ENCODE measurements at regions not wholly inside any gene's neighbourhood (a gene's known extent, or its start where the extent isn't known, plus 50 kb on each side); places are given as distances from the start of the nearest gene placed in this dataset.
"Not testable (repeated sequence)": the region's sequence is repeated elsewhere in the genome, so short reads cannot be mapped to it uniquely, and the experiment has no call there.

GRCh38 chr3:33956206-33956605, 157.8 kb downstream of the PDCD6IP start:
- in situ Hi-C loops (cut with HindIII; ENCODE audit: low sequenced_read_pairs): no loop called here

GRCh38 chr3:33956776-33957175, 158.3 kb downstream of the PDCD6IP start:
- in situ Hi-C loops (cut with HindIII; ENCODE audit: low sequenced_read_pairs): no loop called here

GRCh38 chr3:33957176-33957575, 158.7 kb downstream of the PDCD6IP start:
- in situ Hi-C loops (cut with HindIII; ENCODE audit: low sequenced_read_pairs): no loop called here

GRCh38 chr3:33958661-33959060, 160.2 kb downstream of the PDCD6IP start:
- in situ Hi-C loops (cut with HindIII; ENCODE audit: low sequenced_read_pairs): no loop called here

- in situ Hi-C loops (cut with HindIII; ENCODE audit: low sequenced_read_pairs): no loop called here
Observed at GRCh38 chr3:33962396-33962795, 164.0 kb downstream of the PDCD6IP start.

GRCh38 chr3:33970180-33970579, 171.8 kb downstream of the PDCD6IP start:
- in situ Hi-C loops (cut with HindIII; ENCODE audit: low sequenced_read_pairs): not testable (repeated sequence)

- in situ Hi-C loops (cut with HindIII; ENCODE audit: low sequenced_read_pairs): no loop called here
Observed at GRCh38 chr3:33971055-33971454, 172.6 kb downstream of the PDCD6IP start.

GRCh38 chr3:33975463-33975862, 177.0 kb downstream of the PDCD6IP start:
- in situ Hi-C loops (cut with HindIII; ENCODE audit: low sequenced_read_pairs): no loop called here

GRCh38 chr3:33977227-33977626, 178.8 kb downstream of the PDCD6IP start:
- in situ Hi-C loops (cut with HindIII; ENCODE audit: low sequenced_read_pairs): no loop called here

GRCh38 chr3:33980252-33980651, 181.8 kb downstream of the PDCD6IP start:
- in situ Hi-C loops (cut with HindIII; ENCODE audit: low sequenced_read_pairs): no loop called here

GRCh38 chr3:33982269-33982798, 183.9 kb downstream of the PDCD6IP start:
- in situ Hi-C loops (cut with HindIII; ENCODE audit: low sequenced_read_pairs): no loop called here

- in situ Hi-C loops (cut with HindIII; ENCODE audit: low sequenced_read_pairs): not testable (repeated sequence)
Observed at GRCh38 chr3:33982949-33983348, 184.5 kb downstream of the PDCD6IP start.

GRCh38 chr3:33989229-33989628, 190.8 kb downstream of the PDCD6IP start:
- in situ Hi-C loops (cut with HindIII; ENCODE audit: low sequenced_read_pairs): no loop called here

GRCh38 chr3:33991673-33992072, 193.2 kb downstream of the PDCD6IP start:
- in situ Hi-C loops (cut with HindIII; ENCODE audit: low sequenced_read_pairs): no loop called here

GRCh38 chr3:33993631-33994030, 195.2 kb downstream of the PDCD6IP start:
- in situ Hi-C loops (cut with HindIII; ENCODE audit: low sequenced_read_pairs): no loop called here

- in situ Hi-C loops (cut with HindIII; ENCODE audit: low sequenced_read_pairs): no loop called here
Observed at GRCh38 chr3:33994568-33994967, 196.1 kb downstream of the PDCD6IP start.

GRCh38 chr3:34000301-34000700, 201.9 kb downstream of the PDCD6IP start:
- in situ Hi-C loops (cut with HindIII; ENCODE audit: low sequenced_read_pairs): no loop called here

GRCh38 chr3:34001022-34001421, 202.6 kb downstream of the PDCD6IP start:
- in situ Hi-C loops (cut with HindIII; ENCODE audit: low sequenced_read_pairs): no loop called here

- in situ Hi-C loops (cut with HindIII; ENCODE audit: low sequenced_read_pairs): no loop called here
Observed at GRCh38 chr3:34001990-34002389, 203.6 kb downstream of the PDCD6IP start.

- in situ Hi-C loops (cut with HindIII; ENCODE audit: low sequenced_read_pairs): no loop called here
Observed at GRCh38 chr3:34002569-34003100, 204.2 kb downstream of the PDCD6IP start.

- in situ Hi-C loops (cut with HindIII; ENCODE audit: low sequenced_read_pairs): no loop called here
Observed at GRCh38 chr3:34005886-34006285, 207.5 kb downstream of the PDCD6IP start.

GRCh38 chr3:34008191-34008590, 209.8 kb downstream of the PDCD6IP start:
- in situ Hi-C loops (cut with HindIII; ENCODE audit: low sequenced_read_pairs): no loop called here

Measured in endothelial cell of hepatic sinusoid (primary cell).